Fibroblast of lung (primary cell): ENCODE measurements at regions not wholly inside any gene's neighbourhood (a gene's known extent, or its start where the extent isn't known, plus 50 kb on each side); places are given as distances from the start of the nearest gene placed in this dataset.

Source experiments
- EZH2 ChIP-seq: IDR thresholded peaks from 2 replicates; pipeline ENCODE4 v1.5.1; 2012; ENCODE audit warnings: low read length, control low read depth, mild to moderate bottlenecking; ENCODE audit errors: missing control alignments
- TF ChIP-seq, protein P1 (sequence below), 2 donors: IDR thresholded peaks in 1 of 2; conservative IDR thresholded peaks in 1 of 2; 1 replicate in 1 of 2; 2 replicates in 1 of 2; pipeline ENCODE4 v1.5.1; 2011 to 2012; ENCODE audit warnings: low read length in 2 of 2, control low read depth in 1 of 2, inconsistent platforms in 1 of 2, low read depth in 1 of 2, mild to moderate bottlenecking in 1 of 2

DNA sequence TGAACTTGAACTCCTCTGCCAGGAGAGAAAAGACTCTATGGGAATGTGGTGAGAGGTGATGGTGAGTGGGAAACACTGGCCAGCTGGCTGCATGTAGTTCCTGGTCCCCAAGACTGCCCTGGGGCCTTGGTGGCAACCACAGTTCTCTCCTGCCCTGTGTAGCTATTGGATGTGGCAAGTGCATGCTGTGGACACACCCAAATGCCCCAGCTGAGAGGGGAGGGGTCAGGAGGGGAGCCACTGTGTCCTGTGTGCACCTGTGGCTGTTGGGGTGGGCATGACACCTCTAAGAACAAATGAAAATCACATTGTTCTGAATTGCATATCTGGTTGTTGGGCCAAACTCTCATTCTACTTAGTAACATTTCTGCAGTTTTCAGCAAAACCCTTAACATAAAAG is 409.6 kb downstream of the NSUN3 start:
- TF ChIP-seq, protein P1, sequence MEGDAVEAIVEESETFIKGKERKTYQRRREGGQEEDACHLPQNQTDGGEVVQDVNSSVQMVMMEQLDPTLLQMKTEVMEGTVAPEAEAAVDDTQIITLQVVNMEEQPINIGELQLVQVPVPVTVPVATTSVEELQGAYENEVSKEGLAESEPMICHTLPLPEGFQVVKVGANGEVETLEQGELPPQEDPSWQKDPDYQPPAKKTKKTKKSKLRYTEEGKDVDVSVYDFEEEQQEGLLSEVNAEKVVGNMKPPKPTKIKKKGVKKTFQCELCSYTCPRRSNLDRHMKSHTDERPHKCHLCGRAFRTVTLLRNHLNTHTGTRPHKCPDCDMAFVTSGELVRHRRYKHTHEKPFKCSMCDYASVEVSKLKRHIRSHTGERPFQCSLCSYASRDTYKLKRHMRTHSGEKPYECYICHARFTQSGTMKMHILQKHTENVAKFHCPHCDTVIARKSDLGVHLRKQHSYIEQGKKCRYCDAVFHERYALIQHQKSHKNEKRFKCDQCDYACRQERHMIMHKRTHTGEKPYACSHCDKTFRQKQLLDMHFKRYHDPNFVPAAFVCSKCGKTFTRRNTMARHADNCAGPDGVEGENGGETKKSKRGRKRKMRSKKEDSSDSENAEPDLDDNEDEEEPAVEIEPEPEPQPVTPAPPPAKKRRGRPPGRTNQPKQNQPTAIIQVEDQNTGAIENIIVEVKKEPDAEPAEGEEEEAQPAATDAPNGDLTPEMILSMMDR (conservative IDR thresholded peaks at IDR 0.05 in 1 of 2, IDR thresholded peaks at IDR 0.05 in 1 of 2; ENCODE audit: low read depth in 1 of 2, low read length in 2 of 2) = no peak
- TF ChIP-seq EZH2 = no peak
